Kidney epithelial cell (primary cell): ENCODE measurements at regions not wholly inside any gene's neighbourhood (a gene's known extent, or its start where the extent isn't known, plus 50 kb on each side); places are given as distances from the start of the nearest gene placed in this dataset.

ENCODE experiments used
- DNase-seq: peaks from one replicate; pipeline ENCODE4 v3.0.0-alpha.2; 2010; ENCODE audit warnings: low read depth
- H3K27me3 ChIP-seq: 2 replicates; pipeline ENCODE4 v1.6.0; 2011; ENCODE audit warnings: low read length; ENCODE audit not compliant: control insufficient read depth, insufficient read depth
- H3K36me3 ChIP-seq: 2 replicates; pipeline ENCODE4 v1.5.1; 2011; ENCODE audit warnings: low read length; ENCODE audit not compliant: control insufficient read depth, insufficient read depth
- H3K4me3 ChIP-seq: 2 replicates; pipeline ENCODE4 v1.5.1; 2011; ENCODE audit warnings: low read depth, mild to moderate bottlenecking, control low read depth, low read length
- TF ChIP-seq, protein P1 (sequence below): IDR thresholded peaks from 2 replicates; pipeline ENCODE4 v1.5.1; 2011; ENCODE audit warnings: mild to moderate bottlenecking, moderate library complexity, low read length, control low read depth, inconsistent platforms; ENCODE audit not compliant: insufficient read depth, poor library complexity, severe bottlenecking

DNA sequence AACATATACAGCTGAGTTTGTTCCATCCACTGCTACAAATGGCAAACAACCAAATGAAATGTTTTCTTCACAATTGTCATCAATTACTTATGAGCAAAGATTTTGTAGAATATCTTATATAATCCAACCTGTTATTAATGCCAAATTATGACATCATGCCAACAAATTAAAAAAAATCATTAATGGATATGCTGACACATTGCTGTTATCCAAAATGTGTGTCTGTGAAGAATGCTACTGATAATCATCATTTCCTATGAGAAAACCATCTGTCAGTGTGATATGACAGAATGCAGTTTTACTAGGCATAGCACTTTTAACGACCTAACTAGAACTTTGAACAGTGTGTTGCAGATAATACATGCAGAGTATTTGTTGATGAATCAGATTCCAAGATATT is 556.5 kb upstream of the KCNMB2 start:
- Histone ChIP-seq H3K4me3 (no peak overlapping the region), H3K27me3 (no peaks in the 10 kb centered on the region), H3K36me3 (no peaks in the 10 kb centered on the region)
- TF ChIP-seq, protein P1, sequence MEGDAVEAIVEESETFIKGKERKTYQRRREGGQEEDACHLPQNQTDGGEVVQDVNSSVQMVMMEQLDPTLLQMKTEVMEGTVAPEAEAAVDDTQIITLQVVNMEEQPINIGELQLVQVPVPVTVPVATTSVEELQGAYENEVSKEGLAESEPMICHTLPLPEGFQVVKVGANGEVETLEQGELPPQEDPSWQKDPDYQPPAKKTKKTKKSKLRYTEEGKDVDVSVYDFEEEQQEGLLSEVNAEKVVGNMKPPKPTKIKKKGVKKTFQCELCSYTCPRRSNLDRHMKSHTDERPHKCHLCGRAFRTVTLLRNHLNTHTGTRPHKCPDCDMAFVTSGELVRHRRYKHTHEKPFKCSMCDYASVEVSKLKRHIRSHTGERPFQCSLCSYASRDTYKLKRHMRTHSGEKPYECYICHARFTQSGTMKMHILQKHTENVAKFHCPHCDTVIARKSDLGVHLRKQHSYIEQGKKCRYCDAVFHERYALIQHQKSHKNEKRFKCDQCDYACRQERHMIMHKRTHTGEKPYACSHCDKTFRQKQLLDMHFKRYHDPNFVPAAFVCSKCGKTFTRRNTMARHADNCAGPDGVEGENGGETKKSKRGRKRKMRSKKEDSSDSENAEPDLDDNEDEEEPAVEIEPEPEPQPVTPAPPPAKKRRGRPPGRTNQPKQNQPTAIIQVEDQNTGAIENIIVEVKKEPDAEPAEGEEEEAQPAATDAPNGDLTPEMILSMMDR: no peak
- no peak for DNase-seq

DNA sequence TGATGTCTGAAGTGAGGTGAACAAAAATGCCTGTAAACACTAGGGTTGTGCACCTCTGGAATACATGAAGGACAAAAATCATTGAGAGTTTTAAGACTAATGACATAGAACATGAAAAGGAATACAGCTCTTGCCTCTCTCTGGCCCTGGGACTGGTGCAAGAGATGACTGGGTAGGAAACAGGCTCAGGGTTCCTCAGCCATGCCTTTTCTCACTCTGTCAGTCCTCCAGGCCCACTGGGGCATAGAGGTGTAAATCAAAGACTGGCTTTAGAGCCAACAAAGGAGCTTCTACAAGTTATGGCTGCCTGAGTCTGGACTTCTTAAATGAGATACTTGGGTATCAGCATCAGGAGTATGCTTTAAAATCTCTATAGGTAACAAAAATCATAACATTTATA is 554.7 kb upstream of the KCNMB2 start:
- H3K4me3 ChIP-seq: no peak overlapping the region
- DNase-seq: no peak
- TF ChIP-seq, protein P1: no peak
- no peaks in the 10 kb centered on the region for H3K36me3 ChIP-seq
- H3K27me3 ChIP-seq: no peaks in the 10 kb centered on the region

DNA sequence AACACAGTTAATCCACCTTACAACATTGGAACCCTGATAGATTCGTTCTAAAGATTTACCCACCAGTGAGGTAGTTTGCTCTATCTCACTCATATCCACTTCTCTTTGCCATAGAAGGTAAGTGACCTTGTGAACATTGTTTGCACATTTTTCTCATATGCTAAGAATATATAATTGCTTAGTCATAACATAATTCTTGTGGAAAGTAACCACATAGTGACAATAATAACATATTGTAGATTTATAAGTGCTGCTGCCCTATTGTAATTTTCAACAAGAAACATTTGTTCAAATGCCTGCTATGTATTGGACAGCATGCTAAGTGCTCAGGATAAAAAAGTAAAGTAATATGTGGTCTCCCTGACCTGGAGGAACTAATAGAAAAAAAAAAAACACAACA is 554.2 kb upstream of the KCNMB2 start:
- H3K36me3 ChIP-seq: no peaks in the 10 kb centered on the region
- TF ChIP-seq, protein P1: no peak
- H3K27me3 ChIP-seq: no peaks in the 10 kb centered on the region
- DNase-seq: no peak
- no peak overlapping the region for H3K4me3 ChIP-seq

DNA sequence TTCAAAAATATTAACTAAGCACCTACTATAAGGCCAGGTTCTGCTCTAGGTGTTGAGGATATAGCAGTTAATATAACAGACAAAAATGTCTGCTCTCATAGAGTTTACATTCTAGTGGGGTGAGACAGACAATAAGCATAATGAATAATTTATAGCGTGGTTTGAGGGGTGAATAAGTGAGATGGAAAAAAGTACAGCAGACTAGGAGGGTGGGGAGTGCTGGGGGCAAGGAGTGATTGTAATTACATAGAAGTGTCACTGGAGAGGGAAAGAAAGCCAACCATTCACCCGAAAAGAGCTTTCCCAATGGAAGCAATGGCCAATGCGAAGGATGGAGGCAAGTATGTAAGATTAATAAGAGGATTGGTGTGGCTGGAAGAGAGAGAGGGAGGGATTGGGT is 552.9 kb upstream of the KCNMB2 start:
- no peak for DNase-seq
- Histone ChIP-seq H3K4me3 (no peak overlapping the region), H3K27me3 (no peaks in the 10 kb centered on the region), H3K36me3 (no peaks in the 10 kb centered on the region)
- TF ChIP-seq, protein P1: no peak

DNA sequence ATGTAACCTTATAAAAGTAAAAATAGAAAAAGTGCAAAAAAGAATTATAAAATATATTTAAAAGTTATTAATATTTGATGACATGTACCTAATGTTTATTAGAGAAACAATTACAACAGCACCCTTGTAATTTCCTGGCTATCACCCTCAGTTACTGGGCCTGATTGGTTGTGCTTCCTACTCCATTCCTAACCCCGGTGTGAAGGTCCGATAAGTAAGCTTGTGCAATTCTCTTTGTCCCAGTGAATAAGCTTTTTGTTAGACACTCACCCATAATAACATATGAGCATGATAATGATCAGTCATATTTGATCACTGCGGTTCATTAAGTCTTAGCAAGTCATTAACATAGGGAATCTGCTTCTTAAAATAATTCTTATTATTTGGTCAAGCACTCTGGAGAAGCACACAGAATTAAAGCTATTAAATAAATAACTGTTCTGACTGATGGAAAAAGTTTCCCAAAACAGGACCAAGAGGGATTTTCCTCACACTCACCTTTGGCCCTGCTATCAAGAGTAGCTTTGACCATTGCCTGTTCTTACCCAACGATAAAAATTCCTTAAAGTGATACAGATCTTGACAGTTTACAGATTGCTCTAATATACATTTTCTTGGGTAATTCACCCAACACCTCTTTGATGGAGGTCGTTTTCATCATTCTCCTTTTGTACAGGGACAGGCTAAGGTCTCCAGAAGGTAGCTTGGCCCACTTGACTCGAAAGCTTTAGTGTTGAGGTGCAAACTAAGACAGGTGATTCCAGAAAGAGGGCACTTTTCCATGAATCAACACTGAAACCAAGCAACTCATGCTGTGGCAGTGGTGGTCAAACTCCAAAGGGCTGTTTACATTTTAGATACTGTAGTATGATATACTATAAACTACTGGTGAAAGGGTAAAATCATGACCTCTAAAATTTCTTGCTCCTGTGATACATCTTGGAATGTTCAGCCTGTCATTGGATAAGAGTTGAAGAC is 543.0 kb upstream of the KCNMB2 start:
- no peak for DNase-seq
- H3K36me3 ChIP-seq: no peaks in the 10 kb centered on the region
- no peaks in the 10 kb centered on the region for H3K27me3 ChIP-seq
- TF ChIP-seq, protein P1: no peak
- H3K4me3 ChIP-seq: no peak overlapping the region
